ENCODE measurements at regions not wholly inside any gene's neighbourhood (a gene's known extent, or its start where the extent isn't known, plus 50 kb on each side); places are given as distances from the start of the nearest gene placed in this dataset.

- TF ChIP-seq CTCF (IDR thresholded peaks at IDR 0.05; ENCODE audit: insufficient read depth, low read length) (no peak), POLR2AphosphoS5 (IDR thresholded peaks at IDR 0.05; ENCODE audit: low read depth) (no peak), REST (IDR thresholded peaks at IDR 0.05; ENCODE audit: insufficient replicate concordance, low read depth) (no peak), SPI1 (IDR thresholded peaks at IDR 0.05; ENCODE audit: borderline replicate concordance, low read depth) (no peak)
Measured at GRCh38 chr11:25211635-25212254, 714.9 kb downstream of the LUZP2 start.
